ENCODE measurements at regions not wholly inside any gene's neighbourhood (a gene's known extent, or its start where the extent isn't known, plus 50 kb on each side); places are given as distances from the start of the nearest gene placed in this dataset.

GRCh38 chr2:104448661-104449440 lies 405.1 kb upstream of the POU3F3 start:
- TF ChIP-seq POLR2A (IDR thresholded peaks at IDR 0.05) (no peak), CTCF (IDR thresholded peaks at IDR 0.05) (no peak)
- Histone ChIP-seq H3K4me1 (no peaks in the 10 kb centered on the region), H3K4me3 (no peak overlapping the region), H3K9me3 (no peaks in the 10 kb centered on the region), H3K36me3 (no peaks in the 10 kb centered on the region), H3K27ac (no peak overlapping the region), H3K27me3 (no peaks in the 10 kb centered on the region)
- DNase-seq, result no peak

- no peaks in the 10 kb centered on the region for H3K4me1 ChIP-seq
- TF ChIP-seq POLR2A (IDR thresholded peaks at IDR 0.05), result no peak
- no peak overlapping the region for H3K4me3 ChIP-seq
- no peak for DNase-seq
- no peaks in the 10 kb centered on the region for H3K36me3 ChIP-seq
- H3K27ac ChIP-seq, result no peak overlapping the region
- H3K27me3 ChIP-seq, result no peaks in the 10 kb centered on the region
- no peaks in the 10 kb centered on the region for H3K9me3 ChIP-seq
Observed at GRCh38 chr2:104452558-104452957, 401.4 kb upstream of the POU3F3 start.

- no peak overlapping the region for H3K27ac ChIP-seq
- H3K27me3 ChIP-seq, result no peaks in the 10 kb centered on the region
- no peak overlapping the region for H3K4me3 ChIP-seq
- H3K36me3 ChIP-seq, result no peaks in the 10 kb centered on the region
- TF ChIP-seq CTCF (IDR thresholded peaks at IDR 0.05) (no peak), POLR2A (IDR thresholded peaks at IDR 0.05) (no peak)
- no peaks in the 10 kb centered on the region for H3K4me1 ChIP-seq
- DNase-seq, result no peak
- H3K9me3 ChIP-seq, result no peaks in the 10 kb centered on the region
Observed at GRCh38 chr2:104462731-104463130, 391.2 kb upstream of the POU3F3 start.

GRCh38 chr2:104465981-104466380 lies 387.9 kb upstream of the POU3F3 start:
- Histone ChIP-seq H3K36me3 (no peaks in the 10 kb centered on the region), H3K4me1 (no peaks in the 10 kb centered on the region), H3K4me3 (no peak overlapping the region), H3K27ac (no peak overlapping the region), H3K27me3 (no peaks in the 10 kb centered on the region), H3K9me3 (no peaks in the 10 kb centered on the region)
- no peak for DNase-seq
- TF ChIP-seq CTCF (IDR thresholded peaks at IDR 0.05) (no peak), POLR2A (IDR thresholded peaks at IDR 0.05) (no peak)

GRCh38 chr2:104468846-104469245 lies 385.1 kb upstream of the POU3F3 start:
- TF ChIP-seq POLR2A (IDR thresholded peaks at IDR 0.05) (no peak), CTCF (IDR thresholded peaks at IDR 0.05) (no peak)
- no peaks in the 10 kb centered on the region for H3K4me1 ChIP-seq
- no peak overlapping the region for H3K27ac ChIP-seq
- no peaks in the 10 kb centered on the region for H3K27me3 ChIP-seq
- no peaks in the 10 kb centered on the region for H3K9me3 ChIP-seq
- no peak for DNase-seq
- H3K36me3 ChIP-seq, result no peaks in the 10 kb centered on the region
- H3K4me3 ChIP-seq, result no peak overlapping the region

- H3K9me3 ChIP-seq, result no peaks in the 10 kb centered on the region
- H3K36me3 ChIP-seq, result no peaks in the 10 kb centered on the region
- H3K4me1 ChIP-seq, result peaks cover 0 to 2% (median 0%) of the 10 kb centered on the region in 4 donors
- no peak overlapping the region for H3K4me3 ChIP-seq
- H3K27me3 ChIP-seq, result no peaks in the 10 kb centered on the region
- no peak for DNase-seq
- TF ChIP-seq POLR2A (IDR thresholded peaks at IDR 0.05), result no peak
- H3K27ac ChIP-seq, result no peak overlapping the region
Observed at GRCh38 chr2:104472076-104472475, 381.8 kb upstream of the POU3F3 start.

- peaks cover 0 to 2% (median 0%) of the 10 kb centered on the region in 4 donors for H3K4me1 ChIP-seq
- DNase-seq, result no peak
- H3K36me3 ChIP-seq, result no peaks in the 10 kb centered on the region
- no peaks in the 10 kb centered on the region for H3K9me3 ChIP-seq
- no peak overlapping the region for H3K4me3 ChIP-seq
- H3K27me3 ChIP-seq, result no peaks in the 10 kb centered on the region
- no peak for TF ChIP-seq CTCF (IDR thresholded peaks at IDR 0.05)
- TF ChIP-seq POLR2A (IDR thresholded peaks at IDR 0.05), result no peak
- no peak overlapping the region for H3K27ac ChIP-seq
Observed at GRCh38 chr2:104473546-104473945, 380.4 kb upstream of the POU3F3 start.

Data from Peyer's patch (tissue), 4 donors.